HG03025 (cell line): ENCODE measurements at regions not wholly inside any gene's neighbourhood (a gene's known extent, or its start where the extent isn't known, plus 50 kb on each side); places are given as distances from the start of the nearest gene placed in this dataset.
"Not testable (repeated sequence)": the region's sequence is repeated elsewhere in the genome, so short reads cannot be mapped to it uniquely, and the experiment has no call there.

Experiments used
- ATAC-seq: cut with Tn5 transposase; IDR thresholded peaks from one replicate; pipeline ENCODE4 v1.9.1; 2021; ENCODE audit warnings: mild to moderate bottlenecking, moderate library complexity; ENCODE audit not compliant: unreplicated experiment, low FRiP score

DNA sequence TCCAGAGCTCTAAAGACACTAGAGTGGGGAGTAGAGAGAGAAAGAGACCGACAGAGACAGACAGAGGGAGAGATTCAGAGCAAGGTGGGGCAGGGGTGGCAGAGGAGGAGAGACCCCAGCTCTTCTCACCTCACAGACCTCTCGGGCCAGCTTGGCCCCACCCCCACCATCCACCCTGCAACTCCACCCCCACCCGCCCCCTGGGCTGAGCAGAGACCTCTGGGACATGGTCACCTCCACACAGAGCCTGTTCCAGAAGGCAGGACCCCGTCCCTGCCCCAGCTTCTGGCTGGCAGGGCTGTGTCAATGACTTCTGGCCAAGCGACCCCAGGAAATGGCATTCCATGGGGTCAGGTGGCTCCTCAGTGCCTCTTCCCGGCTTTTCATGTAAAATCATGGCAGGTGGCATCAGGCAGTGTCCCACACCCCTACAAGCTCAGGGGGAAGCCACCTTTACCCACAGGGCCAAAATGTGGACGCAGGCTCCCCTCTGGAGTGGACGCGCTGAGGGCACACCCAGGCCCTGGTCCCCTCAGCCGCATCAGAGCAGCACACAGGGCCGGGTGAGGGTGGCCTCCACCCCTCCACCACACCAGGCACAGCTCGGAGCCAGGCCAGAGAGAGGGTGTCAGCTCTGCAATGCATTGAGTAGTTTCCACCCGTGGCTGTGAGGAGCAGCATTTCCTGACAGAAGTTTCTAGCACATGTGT lies 131.2 kb upstream of the LPCAT1 start:
- ATAC-seq = no peak

DNA sequence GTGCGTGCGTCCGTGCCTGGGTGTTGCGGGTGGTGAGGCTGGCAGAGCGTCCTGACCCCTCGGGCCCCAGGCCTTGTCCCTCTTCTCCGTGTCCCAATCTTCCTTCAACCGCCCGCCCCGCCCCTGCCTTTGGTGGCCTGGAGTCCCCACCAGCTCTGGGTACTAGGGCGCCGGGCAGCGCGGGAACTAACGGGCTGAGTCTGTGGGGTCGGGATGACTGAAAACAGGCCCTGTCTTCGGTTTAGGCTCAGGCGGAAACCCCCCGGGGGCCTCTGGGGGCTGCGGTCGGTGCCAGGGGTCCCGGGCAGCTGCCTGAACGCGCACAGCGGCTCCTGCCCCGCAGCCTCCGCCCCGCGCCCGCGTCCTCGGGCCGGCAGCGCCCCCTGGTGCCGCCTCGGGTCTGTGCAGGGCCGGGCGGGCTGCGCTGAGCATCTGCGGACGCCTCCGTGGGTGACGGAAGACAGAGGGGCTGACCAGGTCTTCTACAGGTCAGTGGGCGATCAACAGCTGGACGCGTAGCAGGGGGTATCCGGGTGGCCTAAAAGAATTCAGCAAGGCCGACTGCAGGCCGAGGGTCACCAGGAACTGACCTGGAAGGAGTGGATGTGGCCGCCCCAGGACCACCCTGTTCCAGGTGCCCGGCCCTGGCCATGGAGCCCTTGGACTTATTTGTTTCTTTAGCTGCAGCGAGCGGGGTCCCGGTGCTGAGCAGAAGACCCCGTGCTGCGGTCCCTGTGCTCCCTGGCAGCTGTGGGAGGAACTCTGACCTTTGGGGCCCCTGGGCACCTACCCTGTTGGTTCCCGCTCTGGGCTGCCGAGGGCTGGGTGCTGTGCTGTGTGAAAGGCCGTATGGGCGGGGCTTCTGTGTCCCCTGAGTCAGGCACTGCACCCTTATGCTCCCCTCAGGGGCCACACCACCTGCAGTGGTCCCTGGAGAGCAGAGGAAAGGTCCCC lies 130.2 kb upstream of the LPCAT1 start:
- peak; percentile 66 for ATAC-seq

DNA sequence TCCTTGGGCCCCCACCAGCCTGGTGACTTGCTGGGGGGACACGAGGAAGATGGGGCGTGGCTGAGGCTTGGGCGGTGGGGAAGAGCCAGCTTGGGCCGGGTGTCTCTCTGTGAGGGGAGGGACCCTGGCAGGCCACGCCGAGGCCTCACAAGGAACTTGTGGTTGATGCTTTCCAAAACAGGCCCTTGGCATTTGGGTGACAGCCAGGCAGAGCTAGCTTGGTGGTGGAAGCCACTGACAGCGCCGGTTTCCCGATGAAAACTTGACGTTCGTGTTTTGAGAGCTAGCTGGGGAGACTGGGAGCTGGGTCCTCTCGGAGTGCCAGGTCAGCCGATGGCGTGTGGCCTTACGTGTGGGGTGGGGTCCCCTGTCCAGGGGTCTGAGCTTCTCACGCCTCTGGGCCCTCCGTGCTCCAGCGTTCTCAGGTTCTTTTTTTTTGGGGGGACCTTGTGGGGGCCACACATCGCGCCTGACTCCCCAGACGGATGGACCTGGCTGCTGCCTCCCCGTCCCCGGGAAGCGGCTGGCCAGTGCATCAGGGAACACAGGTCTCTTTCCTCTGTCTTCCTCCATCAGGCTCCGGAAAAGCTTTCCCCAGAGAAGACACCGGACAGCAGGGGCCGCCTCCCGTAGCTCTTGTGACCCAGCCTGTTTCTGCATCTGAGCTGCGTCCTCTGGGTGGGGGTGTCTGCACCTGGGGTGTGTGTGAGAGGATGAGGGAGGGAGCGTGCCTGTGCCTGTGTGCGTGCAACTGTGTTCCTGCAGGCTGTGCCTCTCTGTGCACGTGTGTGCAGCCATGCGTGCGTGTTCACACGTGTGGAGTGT lies 129.3 kb upstream of the LPCAT1 start:
- ATAC-seq = peak; percentile 35

DNA sequence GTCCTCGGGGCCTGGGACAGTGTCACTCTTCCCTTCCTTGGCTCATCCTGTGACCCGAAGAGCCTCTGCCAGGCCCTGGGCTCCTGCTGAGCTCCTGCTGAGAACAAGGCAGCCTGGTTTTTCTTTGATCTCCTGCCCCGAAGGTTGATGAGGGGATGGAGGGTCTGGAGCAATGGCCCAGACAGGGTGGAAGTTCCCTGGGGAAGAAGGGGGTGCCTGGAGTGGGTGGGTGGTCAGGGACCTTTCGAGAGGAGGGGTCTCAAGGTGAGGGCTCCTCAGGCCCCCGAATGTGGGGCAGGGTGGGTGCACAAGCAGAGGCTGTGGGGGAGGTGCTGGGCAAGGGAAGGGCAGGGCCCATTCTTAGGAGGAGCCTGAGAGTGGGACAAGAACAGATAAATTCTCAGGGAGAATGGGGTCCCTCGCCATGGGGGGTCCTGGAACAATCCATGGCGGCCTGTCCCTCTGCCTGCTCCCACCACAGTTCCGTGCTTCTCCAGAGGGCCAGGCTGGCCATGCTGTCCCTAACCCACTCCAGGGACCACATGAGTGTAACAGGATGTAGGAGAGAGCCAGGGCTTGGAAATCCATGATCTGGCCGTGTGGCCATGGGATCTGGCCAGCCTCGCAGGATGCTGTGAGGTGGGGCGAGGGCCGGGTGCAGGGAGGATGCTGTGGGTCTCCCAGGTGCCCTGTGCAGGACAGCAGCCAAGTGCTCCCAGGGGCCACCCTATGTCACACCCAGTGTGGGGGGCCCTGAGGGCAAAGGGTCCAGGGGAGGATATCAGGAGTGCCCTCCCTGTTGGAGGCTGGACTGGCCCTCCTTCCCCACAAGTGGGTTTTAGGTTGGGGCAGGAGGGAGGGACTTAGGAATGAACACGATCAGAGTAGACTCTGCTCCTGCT lies 128.5 kb upstream of the LPCAT1 start:
- ATAC-seq = no peak

DNA sequence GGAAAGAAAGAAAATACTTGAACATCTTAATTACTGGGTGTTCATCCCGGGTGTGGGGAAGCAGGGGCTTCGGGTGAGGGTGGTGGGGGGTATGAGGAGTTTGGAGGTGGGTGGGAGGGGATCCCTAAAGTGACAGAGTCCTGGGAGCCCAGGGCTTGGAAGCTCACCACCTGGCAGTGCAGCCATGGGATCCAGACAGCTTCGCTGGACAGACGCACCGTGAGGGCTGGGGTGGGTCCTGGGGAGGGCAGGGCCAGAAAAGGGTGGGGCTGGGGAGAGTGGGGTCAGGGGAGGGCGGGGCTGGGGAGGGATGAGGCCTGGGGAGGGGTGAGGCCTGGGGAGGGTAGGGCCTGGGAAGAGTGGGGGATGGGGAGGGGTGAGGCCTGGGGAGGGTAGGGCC lies 127.5 kb upstream of the LPCAT1 start:
- no peak for ATAC-seq

DNA sequence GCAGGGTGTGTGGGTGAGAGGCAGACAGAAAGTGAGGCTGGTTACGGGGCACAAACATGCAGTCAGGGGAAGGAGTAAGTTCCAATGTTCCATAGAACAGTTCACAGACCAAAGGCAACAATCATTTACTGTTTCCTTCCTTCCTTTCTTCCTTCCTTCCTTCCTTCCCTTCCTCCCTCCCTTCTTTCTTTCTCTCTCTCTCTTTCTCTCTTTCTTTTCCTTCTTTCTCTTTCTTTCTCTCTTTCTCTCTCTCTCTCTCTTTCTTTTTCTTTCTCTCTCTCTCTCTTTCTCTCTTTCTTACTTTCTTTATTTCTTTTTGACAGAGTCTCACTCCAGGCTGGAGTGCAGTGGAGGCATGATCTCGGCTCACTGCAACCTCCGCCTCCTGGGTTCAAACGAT lies 125.8 kb upstream of the LPCAT1 start:
- no peak for ATAC-seq

DNA sequence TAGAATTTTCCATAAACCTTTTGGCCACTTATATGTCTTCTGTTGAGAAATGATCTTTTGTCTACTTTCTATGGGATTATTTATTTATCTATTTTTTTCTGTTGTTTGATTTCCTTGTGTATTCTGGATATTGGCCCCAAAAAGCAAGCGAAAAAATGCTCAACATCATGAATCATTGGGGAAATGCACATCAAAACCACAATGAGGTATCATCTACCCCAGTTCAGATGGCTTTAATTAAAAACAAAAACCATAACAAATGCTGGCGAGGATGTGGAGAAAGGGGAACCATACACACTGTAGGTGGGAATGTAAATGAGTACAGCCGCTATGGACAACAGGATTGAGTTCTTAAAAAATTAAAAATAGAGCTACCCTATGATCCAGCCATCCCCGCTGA lies 125.0 kb upstream of the LPCAT1 start:
- ATAC-seq = no peak

DNA sequence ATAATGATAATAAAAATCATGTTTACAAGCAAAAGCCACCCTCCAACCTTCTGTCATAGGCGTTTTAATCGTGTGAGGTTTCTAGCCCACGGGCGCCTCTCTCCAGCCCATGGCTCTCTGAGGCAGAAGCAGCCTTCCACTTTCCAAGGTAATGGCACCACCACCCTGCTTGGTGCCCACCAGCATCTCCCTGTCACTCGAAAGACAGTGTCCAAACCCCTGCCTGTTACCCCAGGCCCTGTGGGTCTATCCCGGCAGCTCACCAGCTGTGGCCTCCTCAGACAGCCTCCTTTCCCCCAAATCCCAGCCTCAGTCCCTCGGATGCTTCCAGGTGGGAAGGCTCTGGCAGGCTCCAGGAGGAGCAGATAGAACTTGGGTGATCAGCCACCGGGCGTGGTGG lies 123.8 kb upstream of the LPCAT1 start:
- ATAC-seq = no peak

DNA sequence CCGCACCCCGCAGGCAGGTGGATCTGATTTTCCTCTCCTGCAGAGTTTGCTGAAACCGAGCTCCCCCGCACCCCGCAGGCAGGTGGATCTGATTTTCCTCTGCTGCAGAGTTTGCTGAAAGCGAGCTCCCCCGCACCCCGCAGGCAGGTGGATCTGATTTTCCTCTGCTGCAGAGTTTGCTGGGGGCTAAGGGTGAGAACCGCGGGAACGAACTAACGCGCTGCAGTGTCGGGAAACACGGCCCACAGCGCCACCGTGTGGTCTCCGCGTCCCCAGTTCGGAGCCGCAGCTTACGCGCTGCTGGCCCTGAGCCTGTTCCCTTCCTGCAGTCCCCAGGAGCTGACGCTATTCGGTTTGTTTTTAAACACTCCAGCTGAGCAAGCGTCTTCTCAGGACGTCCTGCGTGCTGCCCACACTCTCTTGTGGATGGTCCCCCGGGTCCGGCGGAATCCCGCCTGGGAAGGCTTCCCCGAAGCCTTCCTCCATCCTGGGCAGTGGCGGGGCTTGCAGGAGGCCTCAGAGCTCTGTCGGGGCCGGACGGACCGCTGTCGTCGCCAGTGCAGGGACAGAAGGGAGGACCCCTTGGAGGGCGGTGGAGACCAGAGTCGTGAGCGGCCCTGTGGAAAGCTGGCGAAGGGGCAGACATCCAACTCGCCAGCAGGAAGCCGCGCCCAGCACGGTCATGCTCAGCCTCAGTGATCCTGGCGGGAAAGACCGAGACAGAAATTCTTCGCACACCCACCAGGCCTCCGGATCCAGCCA lies 121.2 kb upstream of the LPCAT1 start:
- ATAC-seq = peak; percentile 66

DNA sequence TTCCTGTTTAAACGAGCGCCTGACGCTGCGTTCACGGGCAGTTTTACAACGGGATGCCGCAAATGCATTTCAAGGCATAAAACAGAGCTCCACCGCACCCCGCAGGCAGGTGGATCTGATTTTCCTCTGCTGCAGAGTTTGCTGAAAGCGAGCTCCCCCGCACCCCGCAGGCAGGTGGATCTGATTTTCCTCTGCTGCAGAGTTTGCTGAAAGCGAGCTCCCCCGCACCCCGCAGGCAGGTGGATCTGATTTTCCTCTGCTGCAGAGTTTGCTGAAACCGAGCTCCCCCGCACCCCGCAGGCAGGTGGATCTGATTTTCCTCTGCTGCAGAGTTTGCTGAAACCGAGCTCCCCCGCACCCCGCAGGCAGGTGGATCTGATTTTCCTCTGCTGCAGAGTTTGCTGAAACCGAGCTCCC lies 120.6 kb upstream of the LPCAT1 start:
- not testable (repeated sequence) for ATAC-seq

DNA sequence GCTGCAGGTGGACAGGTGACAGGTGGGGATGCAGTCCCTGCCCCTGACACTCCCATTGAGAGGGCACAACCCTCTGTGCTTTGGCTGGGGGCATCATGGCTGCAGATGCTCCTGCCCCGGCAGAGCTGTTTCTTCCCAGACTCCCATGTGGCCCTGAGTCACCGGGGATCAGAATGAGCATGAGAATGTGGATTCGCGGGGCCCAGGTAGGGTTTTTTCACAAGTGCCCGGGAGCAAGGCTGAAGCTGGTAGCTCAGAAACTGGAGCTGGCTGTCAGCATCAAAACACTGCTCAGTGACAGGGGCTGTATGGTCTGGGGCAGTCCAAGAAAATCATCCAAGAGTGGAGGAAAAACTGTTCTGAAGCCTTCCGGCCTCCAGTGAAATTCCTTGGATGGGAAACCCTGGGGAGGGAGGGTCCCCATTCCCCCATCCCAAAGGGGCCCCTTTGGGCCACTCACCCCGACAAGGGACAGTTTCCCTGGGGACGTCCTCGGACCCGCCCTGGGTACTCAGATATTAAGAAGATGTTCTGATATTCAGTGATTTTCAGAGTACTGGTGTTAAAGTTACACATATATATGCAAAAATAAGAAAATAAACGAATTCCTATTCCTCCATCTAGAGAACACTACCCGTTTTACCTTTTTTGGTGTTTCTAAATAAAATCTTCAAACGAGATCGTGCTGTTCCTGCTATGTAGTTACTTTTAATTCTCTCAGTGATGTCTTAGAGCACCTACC lies 120.1 kb upstream of the LPCAT1 start:
- ATAC-seq = no peak

DNA sequence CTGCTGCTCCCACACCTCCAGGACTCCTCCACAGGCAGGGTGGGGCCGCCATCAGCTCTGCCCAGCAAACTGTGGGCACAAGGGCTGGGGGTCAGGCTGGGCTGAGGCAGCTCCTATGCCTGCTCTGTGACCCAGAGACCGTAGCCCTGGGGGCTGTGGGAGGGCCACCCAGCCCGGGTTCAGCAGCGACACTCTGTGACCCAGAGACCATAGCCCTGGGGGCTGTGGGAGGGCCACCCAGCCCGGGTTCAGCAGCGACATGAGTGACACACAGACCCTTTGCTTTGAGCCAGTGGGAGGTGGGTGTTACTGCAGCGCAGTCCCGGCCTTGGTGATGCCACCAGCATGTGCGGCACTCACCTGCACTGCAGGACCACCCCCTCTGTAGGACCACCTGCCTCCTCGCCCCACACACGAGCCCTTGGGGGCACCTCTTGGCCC lies 118.9 kb upstream of the LPCAT1 start:
- no peak for ATAC-seq

DNA sequence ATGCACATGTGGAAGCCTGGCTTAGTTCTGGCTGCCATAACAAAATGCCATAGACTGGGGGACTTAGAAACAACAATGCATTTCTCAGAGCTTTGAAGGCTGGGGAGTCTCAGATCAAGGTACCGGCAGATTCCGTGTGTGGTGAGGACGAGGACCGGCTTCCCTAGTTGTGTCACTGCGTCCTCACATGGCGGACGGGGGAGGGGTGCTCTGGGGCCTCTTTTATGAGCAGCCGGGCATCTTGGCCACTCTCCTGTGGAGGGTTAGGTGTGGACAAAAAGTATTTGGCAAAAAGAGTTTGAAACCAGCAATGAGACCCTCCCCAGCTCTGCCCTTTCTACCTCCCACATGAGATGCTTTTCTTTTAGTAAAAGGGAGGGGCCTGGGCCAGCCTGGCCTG lies 118.5 kb upstream of the LPCAT1 start:
- no peak for ATAC-seq

DNA sequence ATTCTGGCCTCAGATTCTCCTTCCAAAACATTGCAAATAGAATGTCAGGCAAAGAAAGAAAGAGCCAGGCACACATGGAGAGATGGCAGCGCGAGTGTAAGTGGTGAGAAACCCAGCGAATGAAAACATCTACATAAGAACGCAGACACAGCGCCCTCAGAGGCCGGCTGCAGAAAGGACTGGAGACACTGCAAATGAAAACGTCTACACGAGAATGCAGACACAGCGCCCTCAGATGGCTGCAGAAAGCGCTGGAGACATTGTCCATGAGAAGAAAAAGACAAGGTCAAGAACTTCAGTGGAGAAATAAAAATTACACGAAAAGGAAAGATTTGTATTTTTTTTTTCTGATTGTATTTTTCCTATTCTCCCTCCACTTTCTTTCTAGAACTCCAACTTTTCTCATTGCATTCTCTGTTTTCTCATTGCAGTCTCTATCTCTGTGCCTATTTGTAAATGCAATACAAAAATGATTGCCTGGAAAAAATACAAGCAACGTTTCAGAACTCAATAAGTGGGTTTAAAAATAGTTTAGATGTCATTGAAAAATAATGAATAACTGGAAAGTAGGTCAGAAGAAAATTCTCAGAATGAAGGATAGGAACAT lies 117.9 kb upstream of the LPCAT1 start:
- peak; percentile 50 for ATAC-seq

DNA sequence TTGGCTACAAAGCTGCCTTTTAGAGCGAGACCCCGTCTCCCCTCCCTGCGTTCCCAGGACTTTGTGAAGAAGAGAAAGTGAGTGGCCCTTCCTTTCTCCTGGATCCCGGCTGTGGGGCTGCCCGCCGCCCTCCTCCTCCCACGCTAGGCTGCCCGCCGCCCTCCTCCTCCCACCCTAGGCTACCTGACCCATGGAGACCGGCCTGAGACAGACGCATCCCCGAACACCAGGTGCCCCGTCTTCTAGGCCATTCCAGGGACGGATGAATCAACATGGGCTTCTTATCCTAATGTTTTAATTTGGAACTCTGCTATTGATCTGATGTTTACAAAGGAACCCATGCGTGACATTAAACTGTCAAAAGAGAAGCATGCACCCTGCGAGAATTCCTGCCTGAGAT lies 117.3 kb upstream of the LPCAT1 start:
- no peak for ATAC-seq

DNA sequence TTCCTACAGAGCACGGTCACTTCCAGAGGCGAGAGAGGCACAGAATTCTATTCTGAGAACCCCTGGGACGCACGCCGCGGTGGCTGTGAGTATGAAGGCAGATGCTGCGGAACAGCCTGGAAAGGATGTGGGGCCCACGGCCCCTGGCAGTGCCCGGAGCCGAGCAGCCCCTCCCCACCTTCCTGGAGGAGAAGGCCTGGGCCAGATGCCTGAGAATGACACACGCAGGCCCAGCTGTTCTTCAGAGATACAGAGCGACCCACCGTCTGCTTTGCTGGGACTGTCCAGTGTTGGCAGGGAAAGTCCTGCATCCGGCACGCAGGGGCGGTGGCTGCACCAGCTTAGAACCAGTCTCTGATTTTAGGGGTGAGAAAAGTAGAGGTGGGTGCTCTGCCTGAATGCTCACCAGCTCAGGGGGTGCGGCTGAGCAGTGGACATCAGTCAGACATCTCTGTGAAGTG lies 116.7 kb upstream of the LPCAT1 start:
- ATAC-seq = no peak

DNA sequence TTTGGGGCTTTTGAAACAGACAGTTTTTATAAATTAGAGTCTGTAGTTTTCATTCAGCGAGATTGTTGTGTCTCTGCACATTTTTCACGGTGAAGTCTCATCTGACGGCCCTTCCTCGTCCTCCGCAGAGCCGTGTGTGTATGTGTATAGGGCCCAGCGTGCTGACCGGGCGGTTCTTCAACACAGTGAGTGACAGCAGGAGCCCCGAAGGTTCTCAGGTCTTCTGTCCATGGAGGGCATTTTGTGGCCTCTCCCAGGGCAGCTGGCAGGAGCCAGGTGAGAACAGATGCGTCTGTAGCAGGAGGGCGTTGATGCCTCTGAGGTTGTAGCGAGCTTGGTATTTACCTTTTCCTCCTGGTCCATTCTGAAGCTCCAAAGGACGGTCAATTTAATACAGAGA lies 116.0 kb upstream of the LPCAT1 start:
- no peak for ATAC-seq
